Upper lobe of right lung (tissue), 1 donor: ENCODE measurements at regions not wholly inside any gene's neighbourhood (a gene's known extent, or its start where the extent isn't known, plus 50 kb on each side); places are given as distances from the start of the nearest gene placed in this dataset.

Source experiments
- ATAC-seq: fragments of 200-7000 bp; cut with Tn5 transposase; one replicate; pipeline ENCODE4 v1.9.1; 2020; ENCODE audit warnings: mild to moderate bottlenecking, moderate library complexity
- DNase-seq: peaks from one replicate; pipeline ENCODE4 v3.0.0-alpha.2; 2020
- H3K27ac ChIP-seq: fragments of 200-600 bp; one replicate; pipeline ENCODE4 v1.8.0; 2022
- H3K27me3 ChIP-seq: fragments of 200-600 bp; one replicate; pipeline ENCODE4 v1.8.0; 2022; ENCODE audit warnings: mild to moderate bottlenecking
- H3K36me3 ChIP-seq: fragments of 200-600 bp; one replicate; pipeline ENCODE4 v1.8.0; 2022
- H3K4me1 ChIP-seq: fragments of 200-600 bp; one replicate; pipeline ENCODE4 v1.8.0; 2022
- H3K4me3 ChIP-seq: fragments of 200-600 bp; one replicate; pipeline ENCODE4 v1.8.0; 2022; ENCODE audit warnings: mild to moderate bottlenecking
- H3K9me3 ChIP-seq: fragments of 200-600 bp; one replicate; pipeline ENCODE4 v1.8.0; 2022
- intact Hi-C: fragments of 100-400 bp; cut with DNase I; formaldehyde crosslinking; loops from one replicate; pipeline ENCODE4 v1.11.0; 2022
- TF ChIP-seq, protein P1 (sequence below): fragments of 200-600 bp; IDR thresholded peaks from one replicate; pipeline ENCODE4 v1.8.0; 2022; ENCODE audit warnings: antibody characterized with exemption
- donor health status: DM: no; HTN: yes; CAD: no; lungs with severe emphysema.

DNA sequence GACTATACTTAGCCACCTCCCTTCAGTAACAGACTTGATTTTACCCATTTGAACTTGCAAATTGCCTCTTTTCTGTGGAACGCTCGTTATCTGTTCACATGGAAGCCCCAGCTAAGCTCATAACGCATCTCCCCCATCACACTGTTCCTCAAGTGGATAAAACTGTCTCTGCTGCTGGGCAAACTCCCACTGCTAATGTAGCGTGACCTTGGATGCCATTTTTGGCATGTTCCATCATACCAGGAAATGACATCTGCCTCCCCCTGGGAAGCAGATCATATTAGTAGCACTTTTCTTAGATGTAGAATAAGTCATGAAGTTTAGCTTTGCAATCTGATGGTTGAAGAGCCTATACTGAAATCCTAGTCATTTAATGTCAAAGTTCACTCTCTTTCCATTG, 528.7 kb upstream of the PLXNA2 start:
- Histone ChIP-seq H3K4me3 (no peak overlapping the region), H3K27ac (no peak overlapping the region), H3K9me3 (no peaks in the 10 kb centered on the region), H3K4me1 (no peaks in the 10 kb centered on the region), H3K27me3 (no peaks in the 10 kb centered on the region), H3K36me3 (no peaks in the 10 kb centered on the region)
- intact Hi-C loops, result no loop called here
- ATAC-seq (no peak), DNase-seq (no peak)
- TF ChIP-seq, protein P1, sequence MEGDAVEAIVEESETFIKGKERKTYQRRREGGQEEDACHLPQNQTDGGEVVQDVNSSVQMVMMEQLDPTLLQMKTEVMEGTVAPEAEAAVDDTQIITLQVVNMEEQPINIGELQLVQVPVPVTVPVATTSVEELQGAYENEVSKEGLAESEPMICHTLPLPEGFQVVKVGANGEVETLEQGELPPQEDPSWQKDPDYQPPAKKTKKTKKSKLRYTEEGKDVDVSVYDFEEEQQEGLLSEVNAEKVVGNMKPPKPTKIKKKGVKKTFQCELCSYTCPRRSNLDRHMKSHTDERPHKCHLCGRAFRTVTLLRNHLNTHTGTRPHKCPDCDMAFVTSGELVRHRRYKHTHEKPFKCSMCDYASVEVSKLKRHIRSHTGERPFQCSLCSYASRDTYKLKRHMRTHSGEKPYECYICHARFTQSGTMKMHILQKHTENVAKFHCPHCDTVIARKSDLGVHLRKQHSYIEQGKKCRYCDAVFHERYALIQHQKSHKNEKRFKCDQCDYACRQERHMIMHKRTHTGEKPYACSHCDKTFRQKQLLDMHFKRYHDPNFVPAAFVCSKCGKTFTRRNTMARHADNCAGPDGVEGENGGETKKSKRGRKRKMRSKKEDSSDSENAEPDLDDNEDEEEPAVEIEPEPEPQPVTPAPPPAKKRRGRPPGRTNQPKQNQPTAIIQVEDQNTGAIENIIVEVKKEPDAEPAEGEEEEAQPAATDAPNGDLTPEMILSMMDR, result no peak

DNA sequence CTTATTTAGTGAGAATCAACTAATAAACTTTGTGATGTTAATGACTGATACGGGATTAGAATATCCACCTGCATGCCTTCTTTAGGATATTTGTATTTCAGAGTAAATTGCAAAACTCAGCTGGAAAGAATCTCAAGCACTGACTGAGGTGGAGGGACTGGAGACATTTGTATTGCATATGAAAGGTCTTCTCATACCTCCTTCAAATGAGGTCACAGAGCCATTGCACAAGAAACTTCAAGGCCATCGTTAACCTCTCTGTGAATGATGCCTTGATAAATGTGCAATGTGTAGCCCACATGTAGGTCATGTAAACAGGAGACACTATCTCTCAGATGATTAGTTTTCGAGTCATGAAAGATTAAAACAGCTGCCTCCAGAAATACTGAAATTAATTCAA, 531.7 kb upstream of the PLXNA2 start:
- no peak overlapping the region for H3K27ac ChIP-seq
- ATAC-seq, result peak; percentile 55
- H3K36me3 ChIP-seq, result no peaks in the 10 kb centered on the region
- no peak overlapping the region for H3K4me3 ChIP-seq
- intact Hi-C loops, result no loop called here
- DNase-seq, result no peak
- TF ChIP-seq, protein P1, result no peak
- H3K27me3 ChIP-seq, result no peaks in the 10 kb centered on the region
- no peaks in the 10 kb centered on the region for H3K9me3 ChIP-seq
- no peaks in the 10 kb centered on the region for H3K4me1 ChIP-seq

DNA sequence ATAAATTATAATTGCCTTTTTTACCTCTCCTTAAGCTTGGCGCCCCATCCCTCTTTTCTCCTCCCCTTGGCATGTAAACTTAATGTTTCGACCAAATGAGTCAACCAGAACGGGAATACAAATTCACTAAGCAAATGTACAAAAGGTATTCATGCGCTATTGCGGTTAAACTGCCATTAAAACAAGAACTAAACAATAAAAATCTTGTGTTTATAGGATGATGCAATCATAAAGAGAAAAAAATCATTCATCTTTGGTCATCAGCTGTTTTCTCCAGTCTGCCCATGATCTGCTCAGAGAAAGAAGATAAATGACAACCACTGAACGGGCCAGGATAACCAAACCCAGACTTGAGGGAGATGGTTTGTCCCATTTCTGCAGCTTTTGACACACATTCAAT, 534.2 kb upstream of the PLXNA2 start:
- Histone ChIP-seq H3K27ac (no peak overlapping the region), H3K36me3 (no peaks in the 10 kb centered on the region), H3K4me1 (no peaks in the 10 kb centered on the region), H3K9me3 (no peaks in the 10 kb centered on the region), H3K4me3 (no peak overlapping the region), H3K27me3 (no peaks in the 10 kb centered on the region)
- intact Hi-C loops, result no loop called here
- ATAC-seq (no peak), DNase-seq (no peak)
- TF ChIP-seq, protein P1, result no peak

DNA sequence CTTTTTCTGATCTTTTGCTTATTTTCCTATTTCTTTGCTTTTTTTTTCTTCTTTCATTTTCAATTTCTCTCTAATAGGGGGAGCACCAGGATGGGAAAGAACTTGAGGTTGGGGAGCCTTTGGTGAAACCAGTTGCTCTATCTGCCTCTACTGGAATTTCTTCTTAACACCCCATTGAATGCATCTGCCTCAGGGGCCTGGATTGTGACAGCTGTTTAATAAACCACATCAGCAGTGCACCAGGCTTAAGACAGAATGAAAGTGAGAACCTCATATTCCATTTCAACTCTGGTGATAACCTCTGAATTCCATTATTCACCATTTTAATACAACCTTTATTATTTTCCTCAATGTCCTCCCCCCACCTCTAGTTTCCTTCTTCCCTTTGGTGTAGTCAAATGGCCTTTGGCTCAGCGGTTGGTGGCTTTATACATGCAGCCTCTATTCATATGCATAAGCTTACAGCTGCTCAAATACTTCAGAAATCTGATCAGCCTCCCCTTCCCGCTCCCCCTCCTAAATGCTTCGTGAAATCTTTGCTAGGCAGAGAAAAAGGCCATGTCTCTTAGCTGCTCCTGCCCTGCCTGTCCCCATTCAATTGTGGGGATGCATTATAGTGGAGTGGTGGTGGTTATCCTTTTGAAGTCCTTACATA, 537.3 kb upstream of the PLXNA2 start:
- no peaks in the 10 kb centered on the region for H3K4me1 ChIP-seq
- no peak overlapping the region for H3K27ac ChIP-seq
- H3K27me3 ChIP-seq, result no peaks in the 10 kb centered on the region
- no peak for ATAC-seq
- TF ChIP-seq, protein P1, result no peak
- DNase-seq, result no peak
- no peak overlapping the region for H3K4me3 ChIP-seq
- no peaks in the 10 kb centered on the region for H3K9me3 ChIP-seq
- no peaks in the 10 kb centered on the region for H3K36me3 ChIP-seq
- intact Hi-C loops, result no loop called here

DNA sequence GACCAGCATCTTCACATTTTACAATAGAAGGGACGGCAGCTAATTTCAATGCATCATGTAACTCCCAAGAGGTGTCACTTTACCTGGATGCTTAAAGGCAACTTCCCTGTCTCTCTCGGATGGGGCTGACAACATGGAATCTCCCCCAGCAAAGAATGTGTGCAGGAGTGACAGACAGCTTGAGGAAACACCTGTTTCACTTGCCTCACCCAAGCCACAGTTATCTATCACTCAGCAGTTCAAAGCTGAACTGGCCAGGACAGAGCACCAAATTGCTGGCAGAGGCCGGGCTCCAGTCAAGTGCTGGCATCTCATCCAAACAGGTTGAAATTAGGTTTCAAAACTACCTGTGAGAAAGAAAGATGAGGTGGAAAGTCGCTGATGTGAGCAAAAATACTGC, 538.0 kb upstream of the PLXNA2 start:
- no peaks in the 10 kb centered on the region for H3K4me1 ChIP-seq
- no peak overlapping the region for H3K4me3 ChIP-seq
- no peaks in the 10 kb centered on the region for H3K36me3 ChIP-seq
- TF ChIP-seq, protein P1, result no peak
- no peak overlapping the region for H3K27ac ChIP-seq
- no peaks in the 10 kb centered on the region for H3K9me3 ChIP-seq
- H3K27me3 ChIP-seq, result no peaks in the 10 kb centered on the region
- intact Hi-C loops, result no loop called here
- ATAC-seq, result no peak
- DNase-seq, result no peak

DNA sequence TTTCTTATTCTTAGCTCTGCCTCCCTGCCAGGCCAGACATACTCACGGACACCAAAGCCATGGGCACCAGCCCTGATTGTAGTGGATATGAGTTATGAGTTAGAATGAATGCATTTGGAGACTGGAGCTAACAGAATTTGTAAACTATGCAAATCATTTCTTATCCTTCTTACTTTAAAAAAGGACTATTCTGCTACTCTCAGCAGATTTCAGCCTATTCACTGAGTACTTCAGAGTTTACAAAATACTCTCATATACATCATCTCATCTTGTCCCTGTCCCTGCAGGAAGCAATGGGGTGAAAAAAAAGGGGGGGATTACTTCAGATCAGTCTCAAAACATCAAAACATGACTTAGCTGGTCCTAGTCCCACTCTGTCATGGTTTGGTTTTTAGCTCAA, 541.4 kb upstream of the PLXNA2 start:
- DNase-seq (no peak), ATAC-seq (no peak)
- H3K9me3 ChIP-seq, result no peaks in the 10 kb centered on the region
- H3K4me3 ChIP-seq, result no peak overlapping the region
- intact Hi-C loops, result no loop called here
- TF ChIP-seq, protein P1, result no peak
- no peaks in the 10 kb centered on the region for H3K36me3 ChIP-seq
- no peaks in the 10 kb centered on the region for H3K27me3 ChIP-seq
- H3K27ac ChIP-seq, result no peak overlapping the region
- H3K4me1 ChIP-seq, result no peaks in the 10 kb centered on the region
